Activated T-cell treated with anti-CD3 and anti-CD28 coated beads, Interleukin-2, amount 50 U/mL, for 4 hours (primary cell): ENCODE measurements at regions not wholly inside any gene's neighbourhood (a gene's known extent, or its start where the extent isn't known, plus 50 kb on each side); places are given as distances from the start of the nearest gene placed in this dataset.
"Not testable (repeated sequence)": the region's sequence is repeated elsewhere in the genome, so short reads cannot be mapped to it uniquely, and the experiment has no call there.

ENCODE experiments used
- ATAC-seq, 2 donors: fragments of 200-7000 bp; cut with Tn5 transposase; one replicate each; pipeline ENCODE4 v1.10.0; 2021
- DNase-seq: peaks from one replicate; pipeline ENCODE4 v3.0.0-alpha.2; 2020
- H3K27me3 Mint-ChIP-seq: one replicate; pipeline ENCODE4 v1.8.0; 2021; ENCODE audit warnings: low read depth, mixed read lengths
- H3K36me3 Mint-ChIP-seq: one replicate; pipeline ENCODE4 v1.8.0; 2022; ENCODE audit warnings: mixed read lengths; ENCODE audit not compliant: insufficient read depth
- H3K4me1 Mint-ChIP-seq: one replicate; pipeline ENCODE4 v1.8.0; 2021; ENCODE audit warnings: low read depth, mixed read lengths
- H3K4me3 Mint-ChIP-seq: one replicate; pipeline ENCODE4 v1.8.0; 2021; ENCODE audit warnings: mild to moderate bottlenecking, moderate library complexity, mixed read lengths
- H3K9me3 Mint-ChIP-seq: one replicate; pipeline ENCODE4 v1.8.0; 2021; ENCODE audit warnings: mixed read lengths

DNA sequence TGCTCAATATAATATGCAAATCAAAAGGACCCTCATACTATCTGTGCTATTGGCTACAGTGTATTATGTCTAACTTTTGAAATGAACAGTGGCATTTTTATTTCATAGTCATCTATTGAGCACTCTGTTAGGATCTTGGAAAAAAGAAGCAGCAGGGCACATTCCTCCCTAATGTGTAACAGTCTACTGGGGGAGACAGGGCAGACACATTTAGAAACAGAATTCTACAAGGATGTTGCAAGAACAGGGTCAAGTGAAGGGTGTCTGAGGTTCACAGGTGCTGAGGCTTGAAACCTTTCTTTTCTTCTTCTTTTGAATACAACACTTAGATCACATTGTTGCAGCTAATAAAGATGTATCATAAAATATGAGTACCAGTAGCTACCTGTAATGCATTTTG, 129.7 kb upstream of the SLC4A4 start:
- peaks cover 7% of the 10 kb centered on the region for H3K9me3 Mint-ChIP-seq
- H3K4me3 Mint-ChIP-seq, result no peak overlapping the region
- DNase-seq (no peak), ATAC-seq (no peak)
- no peaks in the 10 kb centered on the region for H3K4me1 Mint-ChIP-seq
- H3K36me3 Mint-ChIP-seq, result no peaks in the 10 kb centered on the region
- H3K27me3 Mint-ChIP-seq, result peaks cover 5% of the 10 kb centered on the region

DNA sequence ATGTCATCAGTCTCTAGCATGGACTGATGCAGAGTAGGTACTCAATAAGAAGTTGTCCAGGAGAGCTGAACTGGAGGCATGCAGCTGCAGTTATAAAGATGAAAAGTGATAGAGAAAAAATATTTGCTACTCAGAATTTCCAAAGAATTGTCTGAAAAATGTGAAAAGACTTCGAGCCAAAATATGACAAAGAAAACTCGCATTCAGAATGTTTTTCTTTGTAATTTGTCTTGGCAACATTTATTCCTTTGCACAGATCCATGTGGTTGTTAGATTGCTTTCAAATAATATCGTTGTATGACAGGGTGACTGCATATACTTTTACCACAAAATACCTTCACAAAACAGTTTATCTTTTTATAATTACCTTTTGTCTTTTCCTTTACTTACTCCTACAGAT, 128.0 kb upstream of the SLC4A4 start:
- Mint-ChIP-seq H3K27me3 (peaks cover 5% of the 10 kb centered on the region), H3K9me3 (peaks cover 7% of the 10 kb centered on the region), H3K4me1 (no peaks in the 10 kb centered on the region), H3K4me3 (no peak overlapping the region), H3K36me3 (no peaks in the 10 kb centered on the region)
- ATAC-seq (no peak), DNase-seq (no peak)

DNA sequence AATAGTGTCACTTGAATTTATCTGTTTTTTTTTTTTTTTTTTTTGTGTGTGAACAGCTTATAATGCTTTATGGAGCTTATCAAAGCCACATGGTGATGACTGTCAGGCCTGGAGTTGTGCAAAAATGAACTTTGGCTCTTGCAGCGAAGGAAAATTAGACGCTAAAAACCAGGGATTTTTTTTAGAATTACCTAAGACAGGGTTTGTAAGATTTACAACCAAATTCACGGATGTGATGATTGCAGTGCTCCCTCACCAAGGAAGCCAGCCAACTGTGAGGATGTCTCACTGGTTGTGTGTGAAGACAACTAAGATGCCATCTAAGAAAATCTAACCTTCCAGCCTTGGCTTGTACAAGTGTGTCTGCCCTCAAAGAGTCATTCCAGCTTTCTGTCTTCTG, 127.1 kb upstream of the SLC4A4 start:
- peaks cover 7% of the 10 kb centered on the region for H3K9me3 Mint-ChIP-seq
- ATAC-seq, result no peak
- H3K36me3 Mint-ChIP-seq, result no peaks in the 10 kb centered on the region
- H3K27me3 Mint-ChIP-seq, result peaks cover 5% of the 10 kb centered on the region
- H3K4me1 Mint-ChIP-seq, result no peaks in the 10 kb centered on the region
- H3K4me3 Mint-ChIP-seq, result no peak overlapping the region
- DNase-seq, result no peak

DNA sequence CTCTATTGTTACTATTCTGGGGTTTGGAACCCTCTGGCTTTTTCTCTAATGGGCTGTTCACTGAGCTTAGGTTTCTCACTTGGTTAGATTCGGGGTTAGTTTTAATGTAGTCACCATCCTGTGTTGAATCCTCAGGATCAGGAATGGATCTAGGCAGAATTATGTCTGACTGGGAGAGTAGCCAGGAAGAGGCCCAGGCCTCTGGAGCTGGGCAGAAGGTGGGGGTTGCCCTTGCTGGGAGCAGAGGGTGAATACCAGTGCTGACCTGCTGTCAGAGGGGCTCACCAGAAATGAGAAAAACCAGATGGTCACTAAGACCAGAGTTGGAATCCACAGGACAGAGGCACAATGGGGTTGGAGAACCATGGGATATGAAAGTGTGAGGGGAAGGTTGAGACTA, 126.6 kb upstream of the SLC4A4 start:
- no peak for DNase-seq
- Mint-ChIP-seq H3K27me3 (peaks cover 5% of the 10 kb centered on the region), H3K9me3 (peaks cover 7% of the 10 kb centered on the region), H3K4me1 (no peaks in the 10 kb centered on the region), H3K36me3 (no peaks in the 10 kb centered on the region), H3K4me3 (no peak overlapping the region)
- no peak for ATAC-seq

DNA sequence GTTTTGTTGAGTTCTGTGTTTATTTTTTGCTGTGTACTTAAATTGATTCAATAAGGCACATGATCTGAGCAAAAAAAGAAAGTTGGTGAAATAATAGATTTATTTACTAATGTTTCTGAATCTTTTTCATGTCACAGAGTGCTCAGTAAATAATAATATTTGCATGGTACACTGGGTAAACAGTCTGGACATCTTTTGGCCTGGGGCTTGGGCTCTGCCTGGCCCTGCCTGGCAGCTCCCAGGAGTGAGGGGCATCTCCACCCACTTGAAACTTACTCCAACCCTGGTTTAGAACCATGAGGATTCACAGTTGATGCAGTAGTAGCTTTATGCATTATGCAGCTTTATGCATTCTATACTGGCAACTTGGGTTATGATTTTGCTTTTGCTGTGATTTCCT, 124.2 kb upstream of the SLC4A4 start:
- Mint-ChIP-seq H3K27me3 (peaks cover 5% of the 10 kb centered on the region), H3K36me3 (no peaks in the 10 kb centered on the region), H3K9me3 (peaks cover 7% of the 10 kb centered on the region), H3K4me1 (peaks cover 2% of the 10 kb centered on the region), H3K4me3 (no peak overlapping the region)
- DNase-seq, result no peak
- ATAC-seq, result no peak

DNA sequence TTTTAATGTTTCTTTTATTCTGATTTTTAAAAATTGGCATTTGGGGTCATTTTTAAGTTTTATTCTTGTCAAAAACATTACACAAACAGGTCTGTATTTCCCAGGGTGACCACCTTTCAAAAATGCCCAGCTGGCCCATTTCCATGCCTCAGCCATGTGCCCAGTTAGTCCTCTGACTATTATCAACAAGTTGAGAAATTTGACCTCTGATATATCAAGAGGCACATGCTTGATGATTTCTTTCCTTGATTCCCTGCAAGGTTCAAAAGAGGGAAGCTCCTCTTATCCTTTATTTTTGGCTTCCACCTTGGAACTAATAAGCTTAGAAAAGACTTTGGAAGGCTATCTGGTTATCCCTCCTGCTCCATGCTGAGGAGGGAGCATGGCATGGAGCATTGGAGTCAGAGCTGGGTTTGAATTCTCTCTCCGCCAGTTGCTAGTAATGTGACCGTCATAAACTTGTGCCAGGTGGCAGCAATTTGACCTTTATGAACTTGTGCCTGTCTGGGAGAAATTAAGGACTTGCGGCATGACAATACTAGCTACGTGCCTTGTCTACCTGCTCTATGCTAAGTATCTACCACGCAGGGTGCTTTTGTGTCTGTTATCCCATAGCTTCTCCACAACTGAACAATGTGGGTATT, 122.4 kb upstream of the SLC4A4 start:
- ATAC-seq (no peak), DNase-seq (no peak)
- Mint-ChIP-seq H3K4me3 (no peak overlapping the region), H3K4me1 (peaks cover 2% of the 10 kb centered on the region), H3K36me3 (no peaks in the 10 kb centered on the region), H3K27me3 (peaks cover 7% of the 10 kb centered on the region), H3K9me3 (peaks cover 7% of the 10 kb centered on the region)

DNA sequence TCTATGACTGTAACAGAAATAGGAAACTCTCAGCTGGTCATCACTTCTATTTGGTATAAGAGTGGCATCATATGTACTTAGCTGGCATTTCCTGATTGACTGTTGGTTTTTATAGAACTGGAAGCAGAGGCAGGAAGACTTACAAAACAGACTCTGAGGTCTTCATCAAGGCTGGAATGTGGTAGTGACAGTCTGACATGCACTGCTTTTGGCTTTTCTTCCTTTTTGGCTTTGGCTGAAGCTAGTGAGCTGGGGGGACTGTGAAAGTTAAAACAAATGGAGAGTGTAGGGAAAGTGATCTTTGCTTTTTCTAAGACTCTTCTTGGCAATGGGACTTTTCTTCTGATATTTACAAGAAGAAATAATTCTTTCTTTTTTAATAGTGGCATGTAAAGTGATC, 121.1 kb upstream of the SLC4A4 start:
- H3K4me1 Mint-ChIP-seq, result peaks cover 2% of the 10 kb centered on the region
- no peak for ATAC-seq
- no peak for DNase-seq
- no peak overlapping the region for H3K4me3 Mint-ChIP-seq
- peaks cover 7% of the 10 kb centered on the region for H3K9me3 Mint-ChIP-seq
- peaks cover 10% of the 10 kb centered on the region for H3K27me3 Mint-ChIP-seq
- no peaks in the 10 kb centered on the region for H3K36me3 Mint-ChIP-seq

DNA sequence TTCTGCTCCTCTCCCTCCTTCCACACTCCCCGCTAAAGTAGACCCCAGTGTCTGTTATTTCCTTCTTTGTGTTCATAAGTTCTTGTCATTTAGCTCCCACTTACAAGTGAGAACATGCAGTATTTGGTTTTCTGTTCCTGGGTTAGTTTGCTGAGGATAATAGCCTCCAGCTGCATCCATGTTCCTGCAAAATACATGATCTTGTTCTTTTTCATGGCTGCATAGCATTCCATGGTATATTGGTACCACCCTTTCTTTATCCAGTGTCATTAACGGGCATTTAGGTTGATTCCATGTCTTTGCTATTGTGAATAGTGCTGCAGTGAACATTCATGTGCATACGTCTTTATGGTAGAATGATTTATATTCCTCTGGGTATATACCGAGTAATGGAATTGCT, 118.0 kb upstream of the SLC4A4 start:
- H3K36me3 Mint-ChIP-seq, ATAC-seq, H3K4me1 Mint-ChIP-seq, H3K9me3 Mint-ChIP-seq, DNase-seq, H3K4me3 Mint-ChIP-seq, H3K27me3 Mint-ChIP-seq: not testable (repeated sequence)

DNA sequence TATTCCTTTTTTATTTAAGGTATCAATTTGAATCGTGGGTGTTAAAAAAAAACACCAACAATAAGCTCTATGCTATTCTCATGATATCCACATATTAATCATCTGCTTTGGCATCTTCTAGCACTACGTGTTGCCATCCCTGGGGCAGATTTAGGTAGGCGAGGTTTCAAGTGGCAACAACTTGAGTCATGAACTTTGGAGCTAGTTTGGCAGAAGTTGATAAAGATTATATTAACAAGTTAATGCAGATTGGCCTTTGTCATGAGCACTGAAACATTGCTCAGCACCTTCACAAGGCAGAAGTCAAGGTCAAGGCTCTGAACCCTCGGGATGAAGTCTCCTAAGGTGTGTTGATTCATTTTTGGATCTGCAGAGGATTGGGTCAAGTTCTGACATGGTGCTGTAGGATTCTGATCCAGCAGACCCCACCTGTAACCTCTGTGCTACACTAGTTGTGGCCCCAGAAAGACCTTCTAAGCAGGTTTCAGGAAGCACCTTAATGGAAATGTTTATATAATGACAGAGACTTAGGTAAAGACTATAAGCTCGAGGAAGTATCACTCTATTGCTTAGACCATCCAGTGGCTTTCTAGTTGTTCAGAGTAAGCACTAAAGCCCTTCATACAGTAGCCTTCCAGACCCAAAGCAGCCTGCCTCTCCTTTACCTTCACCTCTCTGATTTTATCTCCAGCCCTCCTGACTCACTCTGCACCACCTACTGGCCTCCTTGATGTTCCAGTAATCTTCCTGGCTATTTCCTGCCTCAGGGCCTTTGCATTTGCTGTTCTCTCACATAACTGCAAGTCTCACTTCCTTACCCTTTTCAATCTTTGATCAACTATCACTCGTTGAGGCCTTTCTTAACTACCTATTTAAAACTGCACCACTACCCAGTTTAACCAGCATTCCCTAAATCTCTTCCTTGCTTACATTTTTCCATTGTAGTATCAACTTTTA, 117.0 kb upstream of the SLC4A4 start:
- no peak for ATAC-seq
- no peak for DNase-seq
- Mint-ChIP-seq H3K36me3 (no peaks in the 10 kb centered on the region), H3K4me1 (peaks cover 2% of the 10 kb centered on the region), H3K4me3 (no peak overlapping the region), H3K9me3 (no peaks in the 10 kb centered on the region), H3K27me3 (peaks cover 5% of the 10 kb centered on the region)

DNA sequence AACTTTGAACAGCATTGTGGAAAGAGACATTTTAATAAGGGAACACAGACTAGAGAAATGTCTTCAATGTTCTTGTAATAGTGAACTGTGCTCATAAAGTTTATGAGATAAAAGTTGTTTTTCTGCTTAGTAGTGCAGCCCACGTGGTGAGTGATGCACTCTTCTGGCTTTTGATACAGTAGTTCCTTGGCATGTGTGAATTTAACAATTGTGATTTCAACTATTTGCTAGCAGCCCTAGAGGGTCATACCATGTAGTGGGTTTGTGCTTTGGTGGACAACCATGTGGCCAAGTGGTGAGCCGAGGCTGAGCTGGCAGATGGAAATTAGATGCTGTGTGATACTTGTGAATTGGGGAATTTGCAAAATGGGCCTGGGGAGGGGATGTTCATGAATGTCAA, 116.2 kb upstream of the SLC4A4 start:
- Mint-ChIP-seq H3K27me3 (peaks cover 5% of the 10 kb centered on the region), H3K36me3 (no peaks in the 10 kb centered on the region)

DNA sequence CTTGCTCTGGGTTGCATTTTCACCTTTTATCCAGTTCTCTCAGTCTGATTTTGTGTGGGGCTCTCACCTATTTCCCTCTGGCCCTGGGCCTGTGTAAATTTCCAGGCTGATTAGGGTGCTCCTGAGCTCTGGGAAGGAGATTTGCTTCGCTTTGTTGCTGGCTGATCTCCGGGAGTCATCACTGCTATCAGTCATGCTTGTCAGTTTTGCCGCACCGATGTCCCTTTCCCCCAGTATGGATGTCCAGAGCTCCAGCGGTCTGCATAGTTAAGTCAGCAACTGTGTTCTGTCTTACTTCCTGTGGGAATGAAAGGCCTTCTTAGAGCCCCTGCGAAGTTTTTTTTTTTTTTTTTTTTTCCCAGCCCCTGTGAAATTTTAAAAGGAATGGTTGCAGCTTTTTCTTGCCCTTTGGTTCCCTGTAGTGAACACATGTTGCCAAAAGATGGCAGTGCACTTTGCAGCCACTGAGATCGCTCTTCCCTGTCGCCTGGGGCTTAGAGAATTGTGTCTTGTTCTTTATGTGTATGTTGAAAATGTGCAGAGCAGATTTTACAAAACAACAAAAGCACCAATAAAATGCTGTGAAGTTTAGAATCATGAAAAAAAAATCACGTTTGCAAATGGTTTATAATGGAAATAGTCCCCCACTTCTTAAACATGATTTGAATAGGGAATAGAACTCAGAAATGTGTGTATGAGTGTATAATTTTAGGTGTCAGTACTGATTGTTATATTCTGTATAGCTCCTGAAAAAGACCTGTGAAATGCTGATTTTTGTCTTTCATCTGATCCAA, 109.1 kb upstream of the SLC4A4 start:
- no peaks in the 10 kb centered on the region for H3K36me3 Mint-ChIP-seq
- DNase-seq, result no peak
- ATAC-seq, result no peak
- H3K27me3 Mint-ChIP-seq, result peaks cover 4% of the 10 kb centered on the region
- no peaks in the 10 kb centered on the region for H3K4me1 Mint-ChIP-seq
- H3K4me3 Mint-ChIP-seq, result no peak overlapping the region
- H3K9me3 Mint-ChIP-seq, result no peaks in the 10 kb centered on the region

More for the DNA sequence above, 116.2 kb upstream of the SLC4A4 start:
- H3K4me1 Mint-ChIP-seq, result peaks cover under 1% of the 10 kb centered on the region
- DNase-seq (no peak), ATAC-seq (no peak)
- H3K4me3 Mint-ChIP-seq, result no peak overlapping the region
- no peaks in the 10 kb centered on the region for H3K9me3 Mint-ChIP-seq

DNA sequence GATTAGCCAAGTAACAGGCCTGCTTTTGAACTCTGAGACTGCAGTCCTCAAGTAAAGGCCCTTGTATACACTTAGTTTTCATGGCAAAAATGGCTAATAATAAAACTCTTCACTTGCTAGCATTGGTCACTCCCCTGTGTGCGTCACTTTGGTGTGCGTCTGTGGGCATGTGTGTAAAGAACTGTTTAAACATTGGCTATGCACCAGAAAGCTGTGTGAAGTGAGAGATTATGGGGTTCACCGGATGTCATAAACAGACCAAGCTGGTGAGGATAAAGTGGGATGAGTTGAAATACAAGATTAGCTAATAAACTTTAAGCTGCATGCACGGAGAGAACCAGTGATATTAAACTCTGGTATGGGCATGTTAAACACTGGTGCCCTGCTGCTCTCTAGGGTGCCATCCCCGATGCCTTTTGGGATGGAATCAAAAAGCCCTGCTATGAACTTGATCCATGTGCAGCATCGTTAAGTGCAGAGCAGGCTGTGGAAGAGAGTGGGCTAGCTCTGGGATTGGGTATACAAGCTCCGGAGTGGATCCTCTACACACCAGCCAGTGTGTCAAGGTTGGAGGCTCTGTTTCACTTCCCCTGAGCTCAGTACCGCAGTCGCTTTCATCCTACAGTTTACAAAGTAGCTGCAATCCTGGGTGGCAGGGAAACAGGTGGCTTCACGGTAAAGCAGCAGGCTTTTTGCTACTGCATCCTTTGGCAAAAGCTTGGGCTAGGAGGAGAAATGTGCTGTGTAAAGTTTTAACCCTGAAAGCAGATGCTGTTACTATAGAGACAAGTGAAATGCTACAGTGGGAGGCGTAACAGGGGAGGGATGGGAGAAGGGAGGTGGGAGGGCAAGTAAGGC, 108.3 kb upstream of the SLC4A4 start:
- no peaks in the 10 kb centered on the region for H3K4me1 Mint-ChIP-seq
- ATAC-seq, result no peak
- H3K4me3 Mint-ChIP-seq, result no peak overlapping the region
- peaks cover 4% of the 10 kb centered on the region for H3K27me3 Mint-ChIP-seq
- no peaks in the 10 kb centered on the region for H3K36me3 Mint-ChIP-seq
- H3K9me3 Mint-ChIP-seq, result no peaks in the 10 kb centered on the region
- no peak for DNase-seq

DNA sequence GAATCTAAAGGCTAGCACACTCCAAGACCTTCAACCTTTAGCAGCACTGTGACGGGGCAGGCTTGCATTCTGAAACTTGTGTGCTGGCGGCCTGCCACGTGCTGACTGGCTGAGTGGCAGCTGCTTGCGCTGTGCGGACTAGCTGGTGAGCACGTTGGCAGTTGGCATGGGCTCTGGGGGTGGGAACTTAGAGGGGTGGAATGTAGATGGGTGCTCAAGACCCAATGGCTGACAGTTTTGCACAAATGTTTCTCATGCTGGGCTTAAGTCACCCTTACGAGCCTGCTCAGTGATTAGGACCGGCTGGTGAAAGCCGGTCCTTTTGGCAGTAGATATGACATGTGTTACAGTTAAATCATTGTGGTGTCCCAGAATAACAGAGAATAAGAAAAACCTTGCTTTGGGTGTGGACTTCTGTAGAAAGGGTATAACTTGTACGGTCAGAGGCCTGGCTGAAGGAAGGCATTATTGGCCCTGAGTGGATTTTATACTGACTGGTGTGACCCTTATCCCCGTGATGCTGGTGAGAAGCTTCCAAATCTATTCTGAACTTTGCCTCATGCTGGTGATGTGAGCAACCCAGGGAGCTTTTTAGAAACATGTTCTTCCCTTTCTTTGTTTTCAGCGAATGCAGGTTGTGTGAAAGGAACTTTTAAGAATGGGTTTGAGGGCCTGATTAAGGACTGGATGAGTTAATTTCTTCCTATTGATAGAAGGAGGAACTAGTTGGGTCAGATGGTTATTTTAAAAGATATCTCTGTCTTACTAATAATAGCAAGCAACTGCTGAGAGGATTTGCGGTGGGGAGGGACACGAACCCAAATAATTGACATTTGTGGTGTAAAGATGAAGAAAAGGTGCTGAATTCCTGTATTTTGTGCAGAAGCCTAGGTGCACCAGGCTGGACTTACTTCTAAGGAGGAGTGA, 107.4 kb upstream of the SLC4A4 start:
- peaks cover 4% of the 10 kb centered on the region for H3K27me3 Mint-ChIP-seq
- H3K4me1 Mint-ChIP-seq, result no peaks in the 10 kb centered on the region
- DNase-seq (no peak), ATAC-seq (no peak)
- H3K4me3 Mint-ChIP-seq, result no peak overlapping the region
- no peaks in the 10 kb centered on the region for H3K9me3 Mint-ChIP-seq
- H3K36me3 Mint-ChIP-seq, result no peaks in the 10 kb centered on the region
